ENCODE measurements at regions not wholly inside any gene's neighbourhood (a gene's known extent, or its start where the extent isn't known, plus 50 kb on each side); places are given as distances from the start of the nearest gene placed in this dataset.
"Not testable (repeated sequence)": the region's sequence is repeated elsewhere in the genome, so short reads cannot be mapped to it uniquely, and the experiment has no call there.

GRCh38 chr20:30569867-30570266 lies 687.6 kb upstream of the DEFB115 start:
- H2AK5ac ChIP-seq (ENCODE audit: low read length); H3K79me2 ChIP-seq (ENCODE audit: control insufficient read depth, insufficient read depth, low read length); H2BK120ac ChIP-seq (ENCODE audit: low read depth, low read length); H3K36me3 ChIP-seq (ENCODE audit: control insufficient read depth, insufficient read depth, low read length); H3K4me1 ChIP-seq (ENCODE audit: control insufficient read depth, low read depth, low read length); H2BK15ac ChIP-seq (replicated peaks; ENCODE audit: low read depth); H3K27ac ChIP-seq (ENCODE audit: low read depth, low read length); H3K23ac ChIP-seq (ENCODE audit: low read length); H3K4me3 ChIP-seq (ENCODE audit: low read length); H3K4me2 ChIP-seq (ENCODE audit: low read length); H3K56ac ChIP-seq (ENCODE audit: low read length); H3K9ac ChIP-seq (ENCODE audit: low read length); H2BK5ac ChIP-seq (ENCODE audit: low read length); H3K79me1 ChIP-seq (ENCODE audit: low read length); H3K4ac ChIP-seq (ENCODE audit: low read depth, low read length); H3K27me3 ChIP-seq (ENCODE audit: insufficient read depth, low read length, poor library complexity); H3K18ac ChIP-seq (ENCODE audit: low read length); H4K8ac ChIP-seq (ENCODE audit: low read depth, low read length); H4K5ac ChIP-seq (ENCODE audit: low read length): not testable (repeated sequence)
- peak; percentile 2 for DNase-seq
- WGBS (ENCODE audit: extremely low coverage, insufficient coverage, low lambda C conversion rate): no CpG with 5 or more reads among the region's 12 CpGs

DNA sequence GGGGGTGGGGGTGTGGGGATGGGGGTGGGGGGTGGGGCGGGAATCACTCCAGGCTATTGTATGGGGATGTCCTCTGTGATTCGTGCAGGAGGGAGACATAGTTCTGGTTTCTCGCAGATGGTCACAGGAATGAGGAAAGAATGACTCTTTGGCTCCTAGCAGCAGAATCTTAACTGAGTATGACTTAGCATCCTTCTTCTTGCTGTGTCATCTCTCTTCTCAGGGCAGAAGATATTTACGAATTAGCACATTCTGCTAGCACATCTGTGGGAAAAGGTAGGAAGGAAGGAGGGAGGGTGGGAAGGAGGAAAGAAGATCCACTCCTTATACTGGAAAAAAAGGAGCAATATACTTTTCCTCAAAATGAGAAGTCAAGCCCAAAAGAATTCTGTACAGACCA lies 686.8 kb upstream of the DEFB115 start:
- not testable (repeated sequence) for H4K8ac ChIP-seq (ENCODE audit: low read depth, low read length); H3K4me2 ChIP-seq (ENCODE audit: low read length); H3K23ac ChIP-seq (ENCODE audit: low read length); H3K79me2 ChIP-seq (ENCODE audit: control insufficient read depth, insufficient read depth, low read length); H2AK5ac ChIP-seq (ENCODE audit: low read length); H3K4me1 ChIP-seq (ENCODE audit: control insufficient read depth, low read depth, low read length); H3K18ac ChIP-seq (ENCODE audit: low read length); H3K27ac ChIP-seq (ENCODE audit: low read depth, low read length); H4K5ac ChIP-seq (ENCODE audit: low read length); H3K79me1 ChIP-seq (ENCODE audit: low read length); H3K56ac ChIP-seq (ENCODE audit: low read length); H2BK120ac ChIP-seq (ENCODE audit: low read depth, low read length); H3K27me3 ChIP-seq (ENCODE audit: insufficient read depth, low read length, poor library complexity); H3K9ac ChIP-seq (ENCODE audit: low read length); H3K36me3 ChIP-seq (ENCODE audit: control insufficient read depth, insufficient read depth, low read length); H2BK15ac ChIP-seq (replicated peaks; ENCODE audit: low read depth); H3K4me3 ChIP-seq (ENCODE audit: low read length); H3K4ac ChIP-seq (ENCODE audit: low read depth, low read length); H2BK5ac ChIP-seq (ENCODE audit: low read length)
- peak; percentile 46 for DNase-seq
- WGBS (ENCODE audit: extremely low coverage, insufficient coverage, low lambda C conversion rate): no CpG with 5 or more reads among the region's 4 CpGs

- not testable (repeated sequence) for H4K8ac ChIP-seq (ENCODE audit: low read depth, low read length); H3K4me2 ChIP-seq (ENCODE audit: low read length); H3K27me3 ChIP-seq (ENCODE audit: insufficient read depth, low read length, poor library complexity); H3K4ac ChIP-seq (ENCODE audit: low read depth, low read length); H3K4me3 ChIP-seq (ENCODE audit: low read length); H2BK120ac ChIP-seq (ENCODE audit: low read depth, low read length); H3K23ac ChIP-seq (ENCODE audit: low read length); H3K18ac ChIP-seq (ENCODE audit: low read length); H3K9ac ChIP-seq (ENCODE audit: low read length); H3K27ac ChIP-seq (ENCODE audit: low read depth, low read length); H4K5ac ChIP-seq (ENCODE audit: low read length); DNase-seq; H3K36me3 ChIP-seq (ENCODE audit: control insufficient read depth, insufficient read depth, low read length); H2AK5ac ChIP-seq (ENCODE audit: low read length); H2BK5ac ChIP-seq (ENCODE audit: low read length); H2BK15ac ChIP-seq (replicated peaks; ENCODE audit: low read depth); H3K4me1 ChIP-seq (ENCODE audit: control insufficient read depth, low read depth, low read length); H3K56ac ChIP-seq (ENCODE audit: low read length); H3K79me2 ChIP-seq (ENCODE audit: control insufficient read depth, insufficient read depth, low read length); H3K79me1 ChIP-seq (ENCODE audit: low read length)
- no CpG with 5 or more reads among the region's 2 CpGs for WGBS (ENCODE audit: extremely low coverage, insufficient coverage, low lambda C conversion rate)
These were observed 683.1 kb upstream of the DEFB115 start for GRCh38 chr20:30574337-30574736.

DNA sequence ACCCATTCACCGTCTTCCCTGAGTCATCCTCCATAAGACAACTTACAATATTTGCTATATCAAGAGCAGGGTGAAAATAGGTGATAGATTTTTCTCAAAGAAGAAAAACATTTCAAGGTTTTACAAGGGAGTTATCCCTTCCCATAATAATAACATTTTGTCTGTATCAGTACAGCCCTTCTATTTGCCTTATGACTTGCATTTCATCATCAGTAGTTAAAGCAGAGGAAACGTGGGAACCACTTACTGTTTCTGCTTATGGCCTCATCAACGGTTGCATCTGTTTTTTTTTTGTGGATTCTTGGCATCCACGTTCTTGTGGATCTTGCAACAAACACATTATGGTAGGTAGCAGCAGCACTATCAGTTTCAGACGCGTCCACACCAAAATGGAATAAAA lies 678.4 kb upstream of the DEFB115 start:
- not testable (repeated sequence) for H3K79me2 ChIP-seq (ENCODE audit: control insufficient read depth, insufficient read depth, low read length); DNase-seq; H3K4me2 ChIP-seq (ENCODE audit: low read length); H2BK120ac ChIP-seq (ENCODE audit: low read depth, low read length); H2BK5ac ChIP-seq (ENCODE audit: low read length); H3K27ac ChIP-seq (ENCODE audit: low read depth, low read length); H2BK15ac ChIP-seq (replicated peaks; ENCODE audit: low read depth); H3K36me3 ChIP-seq (ENCODE audit: control insufficient read depth, insufficient read depth, low read length); H3K18ac ChIP-seq (ENCODE audit: low read length); H3K4me1 ChIP-seq (ENCODE audit: control insufficient read depth, low read depth, low read length); H2AK5ac ChIP-seq (ENCODE audit: low read length); H4K8ac ChIP-seq (ENCODE audit: low read depth, low read length); H3K56ac ChIP-seq (ENCODE audit: low read length); H3K23ac ChIP-seq (ENCODE audit: low read length); H3K9ac ChIP-seq (ENCODE audit: low read length); H4K5ac ChIP-seq (ENCODE audit: low read length); H3K4me3 ChIP-seq (ENCODE audit: low read length); H3K27me3 ChIP-seq (ENCODE audit: insufficient read depth, low read length, poor library complexity); H3K4ac ChIP-seq (ENCODE audit: low read depth, low read length); H3K79me1 ChIP-seq (ENCODE audit: low read length)
- WGBS (ENCODE audit: extremely low coverage, insufficient coverage, low lambda C conversion rate): no CpG with 5 or more reads among the region's 6 CpGs

DNA sequence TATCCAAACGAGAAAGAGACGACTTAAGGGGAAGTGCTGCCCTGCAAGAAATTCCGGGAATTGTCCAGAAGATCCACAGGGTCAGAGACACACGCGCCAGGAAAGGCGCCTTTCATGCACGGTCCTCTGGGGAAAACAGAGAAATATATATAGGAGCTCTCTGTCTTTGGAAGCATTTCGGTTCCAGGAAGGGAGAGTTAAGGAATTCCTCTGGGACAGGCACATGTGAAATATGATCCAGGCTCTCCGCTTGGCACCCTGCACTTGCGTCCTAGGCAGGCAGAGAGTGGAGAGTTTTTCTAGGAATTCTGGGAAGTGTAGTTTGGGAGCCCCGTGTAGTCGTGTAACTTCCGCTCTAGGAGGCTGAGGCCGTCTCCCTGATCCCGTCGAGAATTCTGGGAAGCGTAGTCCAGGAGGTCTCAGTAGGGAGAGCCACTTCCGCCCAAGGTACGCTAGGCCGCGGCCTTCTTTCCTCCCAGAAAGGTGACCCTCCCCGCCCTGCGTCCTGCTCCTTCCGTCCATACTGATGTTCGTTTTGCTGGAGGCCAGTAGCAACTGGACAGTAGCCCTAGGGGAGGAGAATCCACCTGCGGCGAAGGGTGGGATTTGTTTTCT lies 677.5 kb upstream of the DEFB115 start:
- not testable (repeated sequence) for H3K4me2 ChIP-seq (ENCODE audit: low read length); H3K36me3 ChIP-seq (ENCODE audit: control insufficient read depth, insufficient read depth, low read length); H3K4me1 ChIP-seq (ENCODE audit: control insufficient read depth, low read depth, low read length); H3K18ac ChIP-seq (ENCODE audit: low read length); H3K27ac ChIP-seq (ENCODE audit: low read depth, low read length); H3K23ac ChIP-seq (ENCODE audit: low read length); H2BK120ac ChIP-seq (ENCODE audit: low read depth, low read length); H3K4ac ChIP-seq (ENCODE audit: low read depth, low read length); H2BK5ac ChIP-seq (ENCODE audit: low read length); H2AK5ac ChIP-seq (ENCODE audit: low read length); H4K8ac ChIP-seq (ENCODE audit: low read depth, low read length); H3K79me2 ChIP-seq (ENCODE audit: control insufficient read depth, insufficient read depth, low read length); H3K79me1 ChIP-seq (ENCODE audit: low read length); H3K27me3 ChIP-seq (ENCODE audit: insufficient read depth, low read length, poor library complexity); H4K5ac ChIP-seq (ENCODE audit: low read length); H2BK15ac ChIP-seq (replicated peaks; ENCODE audit: low read depth)
- no CpG with 5 or more reads among the region's 27 CpGs for WGBS (ENCODE audit: extremely low coverage, insufficient coverage, low lambda C conversion rate)
- DNase-seq: peak; percentile 92
- Histone ChIP-seq H3K9ac (ENCODE audit: low read length) (peak overlapping the region; percentile 64), H3K4me3 (ENCODE audit: low read length) (peak overlapping the region; percentile 15), H3K56ac (ENCODE audit: low read length) (peak overlapping the region; percentile 67)

DNA sequence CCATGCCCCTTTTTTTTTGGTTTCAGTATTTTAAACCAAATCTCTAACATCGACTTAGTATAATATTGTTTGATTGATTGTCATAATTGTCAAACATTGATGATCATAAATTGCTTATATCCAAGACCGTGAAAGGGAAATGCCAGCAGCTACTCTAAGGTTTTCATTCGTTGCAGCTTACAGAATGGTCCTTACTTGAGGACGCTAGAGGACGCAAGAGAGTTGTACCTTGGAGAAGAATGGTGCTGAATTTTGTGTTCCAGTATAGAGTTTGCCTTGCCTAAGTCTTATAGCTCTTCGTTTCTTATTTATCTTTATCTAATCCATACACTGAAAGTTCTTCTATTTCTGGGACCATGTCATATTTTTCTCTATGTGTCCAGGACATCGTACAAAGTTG lies 675.6 kb upstream of the DEFB115 start:
- H3K4me2 ChIP-seq (ENCODE audit: low read length); H3K9ac ChIP-seq (ENCODE audit: low read length); H3K18ac ChIP-seq (ENCODE audit: low read length); H3K27me3 ChIP-seq (ENCODE audit: insufficient read depth, low read length, poor library complexity); H3K4me1 ChIP-seq (ENCODE audit: control insufficient read depth, low read depth, low read length); H4K5ac ChIP-seq (ENCODE audit: low read length); H3K56ac ChIP-seq (ENCODE audit: low read length); H3K4ac ChIP-seq (ENCODE audit: low read depth, low read length); H3K4me3 ChIP-seq (ENCODE audit: low read length); H3K27ac ChIP-seq (ENCODE audit: low read depth, low read length); H3K23ac ChIP-seq (ENCODE audit: low read length); H4K8ac ChIP-seq (ENCODE audit: low read depth, low read length); H2BK120ac ChIP-seq (ENCODE audit: low read depth, low read length); H3K79me2 ChIP-seq (ENCODE audit: control insufficient read depth, insufficient read depth, low read length); H2AK5ac ChIP-seq (ENCODE audit: low read length); H3K36me3 ChIP-seq (ENCODE audit: control insufficient read depth, insufficient read depth, low read length); H3K79me1 ChIP-seq (ENCODE audit: low read length); H2BK15ac ChIP-seq (replicated peaks; ENCODE audit: low read depth); H2BK5ac ChIP-seq (ENCODE audit: low read length): not testable (repeated sequence)
- DNase-seq: peak; percentile 51
- no CpG with 5 or more reads among the region's 7 CpGs for WGBS (ENCODE audit: extremely low coverage, insufficient coverage, low lambda C conversion rate)
